Natural killer cell (primary cell): ENCODE measurements at regions not wholly inside any gene's neighbourhood (a gene's known extent, or its start where the extent isn't known, plus 50 kb on each side); places are given as distances from the start of the nearest gene placed in this dataset.

Source experiments
- ATAC-seq, 3 donors: fragments of 150-1000 bp in 2 of 3; fragments of 200-7000 bp in 1 of 3; cut with Tn5 transposase; 1 replicate in 1 of 3; 2 replicates in 2 of 3; pipeline ENCODE4 v1.10.0; 2021; ENCODE audit warnings: mild to moderate bottlenecking in 2 of 3, moderate library complexity in 2 of 3
- DNase-seq, 2 donors: peaks; one replicate each; pipeline versions ENCODE4 v3.0.0 to v3.0.0-alpha.2; 2013 to 2021; ENCODE audit warnings: mixed read lengths in 1 of 2
- H3K27ac ChIP-seq: one replicate; pipeline ENCODE4 v1.5.1; 2013; ENCODE audit warnings: mild to moderate bottlenecking, low read length
- H3K27me3 ChIP-seq: one replicate; pipeline ENCODE4 v1.6.1; 2013; ENCODE audit warnings: low read length; ENCODE audit not compliant: control insufficient read depth, insufficient read depth
- H3K36me3 ChIP-seq: one replicate; pipeline ENCODE4 v1.6.1; 2013; ENCODE audit warnings: low read length; ENCODE audit not compliant: control insufficient read depth, insufficient read depth
- H3K4me1 ChIP-seq: one replicate; pipeline ENCODE4 v1.6.1; 2013; ENCODE audit warnings: low read length; ENCODE audit not compliant: control insufficient read depth, insufficient read depth
- H3K4me3 ChIP-seq: one replicate; pipeline ENCODE4 v1.5.1; 2013; ENCODE audit warnings: low read length
- H3K9me3 ChIP-seq: one replicate; pipeline ENCODE4 v1.6.1; 2013; ENCODE audit warnings: low read length; ENCODE audit not compliant: control insufficient read depth, insufficient read depth
- H3K27ac Mint-ChIP-seq, 2 donors: one replicate each; pipeline ENCODE4 v1.8.0; 2022; ENCODE audit warnings: mild to moderate bottlenecking in 2 of 2, mixed read lengths in 2 of 2, moderate library complexity in 1 of 2
- H3K27me3 Mint-ChIP-seq, 2 donors: one replicate each; pipeline ENCODE4 v1.8.0; 2022; ENCODE audit warnings: low read depth in 2 of 2, mixed read lengths in 2 of 2
- H3K36me3 Mint-ChIP-seq: one replicate; pipeline ENCODE4 v1.8.0; 2022; ENCODE audit warnings: mixed read lengths
- H3K4me1 Mint-ChIP-seq, 2 donors: one replicate each; pipeline ENCODE4 v1.8.0; 2022; ENCODE audit warnings: mixed read lengths in 2 of 2
- H3K4me3 Mint-ChIP-seq: one replicate; pipeline ENCODE4 v1.8.0; 2022; ENCODE audit warnings: mild to moderate bottlenecking, moderate library complexity, mixed read lengths
- H3K9me3 Mint-ChIP-seq, 2 donors: one replicate each; pipeline ENCODE4 v1.8.0; 2022; ENCODE audit warnings: mixed read lengths in 2 of 2
- WGBS: methylation state at CpG from one replicate; pipeline ENCODE4 v1.1.7; 2013; ENCODE audit warnings: missing lambda C conversion rate; ENCODE audit not compliant: insufficient coverage; 5-methylcytosine and 5-hydroxymethylcytosine counted together
- intact Hi-C: fragments of 100-400 bp; cut with micrococcal nuclease; formaldehyde crosslinking; loops from one replicate; pipeline ENCODE4 v1.14.2; 2022
- TF ChIP-seq, protein P1 (sequence below): fragments of 200-600 bp; IDR thresholded peaks from one replicate; pipeline ENCODE4 v1.8.0; 2022; ENCODE audit warnings: antibody characterized with exemption

GRCh38 chr3:66672830-66673229 lies 172.0 kb upstream of the LRIG1 start:
- no peak for DNase-seq
- Histone ChIP-seq H3K36me3 (no peaks in the 10 kb centered on the region), H3K27me3 (no peaks in the 10 kb centered on the region), H3K4me1 (no peaks in the 10 kb centered on the region), H3K27ac (no peak overlapping the region), H3K4me3 (no peak overlapping the region), H3K9me3 (no peaks in the 10 kb centered on the region)
- intact Hi-C loops: no loop called here
- Mint-ChIP-seq H3K27ac (no peak overlapping the region), H3K4me3 (no peak overlapping the region), H3K9me3 (no peaks in the 10 kb centered on the region), H3K27me3 (peaks cover 5 to 20% of the 10 kb centered on the region in 2 donors), H3K36me3 (no peaks in the 10 kb centered on the region), H3K4me1 (no peaks in the 10 kb centered on the region)
- no peak for ATAC-seq
- TF ChIP-seq, protein P1, sequence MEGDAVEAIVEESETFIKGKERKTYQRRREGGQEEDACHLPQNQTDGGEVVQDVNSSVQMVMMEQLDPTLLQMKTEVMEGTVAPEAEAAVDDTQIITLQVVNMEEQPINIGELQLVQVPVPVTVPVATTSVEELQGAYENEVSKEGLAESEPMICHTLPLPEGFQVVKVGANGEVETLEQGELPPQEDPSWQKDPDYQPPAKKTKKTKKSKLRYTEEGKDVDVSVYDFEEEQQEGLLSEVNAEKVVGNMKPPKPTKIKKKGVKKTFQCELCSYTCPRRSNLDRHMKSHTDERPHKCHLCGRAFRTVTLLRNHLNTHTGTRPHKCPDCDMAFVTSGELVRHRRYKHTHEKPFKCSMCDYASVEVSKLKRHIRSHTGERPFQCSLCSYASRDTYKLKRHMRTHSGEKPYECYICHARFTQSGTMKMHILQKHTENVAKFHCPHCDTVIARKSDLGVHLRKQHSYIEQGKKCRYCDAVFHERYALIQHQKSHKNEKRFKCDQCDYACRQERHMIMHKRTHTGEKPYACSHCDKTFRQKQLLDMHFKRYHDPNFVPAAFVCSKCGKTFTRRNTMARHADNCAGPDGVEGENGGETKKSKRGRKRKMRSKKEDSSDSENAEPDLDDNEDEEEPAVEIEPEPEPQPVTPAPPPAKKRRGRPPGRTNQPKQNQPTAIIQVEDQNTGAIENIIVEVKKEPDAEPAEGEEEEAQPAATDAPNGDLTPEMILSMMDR: no peak

GRCh38 chr3:66673293-66673692 lies 172.5 kb upstream of the LRIG1 start:
- DNase-seq (no peak), ATAC-seq (no peak)
- Mint-ChIP-seq H3K4me1 (no peaks in the 10 kb centered on the region), H3K27ac (no peak overlapping the region), H3K9me3 (no peaks in the 10 kb centered on the region), H3K4me3 (no peak overlapping the region), H3K36me3 (no peaks in the 10 kb centered on the region), H3K27me3 (peaks cover 5 to 20% of the 10 kb centered on the region in 2 donors)
- Histone ChIP-seq H3K4me3 (no peak overlapping the region), H3K4me1 (no peaks in the 10 kb centered on the region), H3K27ac (no peak overlapping the region), H3K36me3 (no peaks in the 10 kb centered on the region), H3K27me3 (no peaks in the 10 kb centered on the region), H3K9me3 (no peaks in the 10 kb centered on the region)
- TF ChIP-seq, protein P1: no peak
- intact Hi-C loops: no loop called here
- 89% methylated on average over 9 of the region's 9 CpGs for WGBS

- Mint-ChIP-seq H3K9me3 (peaks cover 0 to 5% of the 10 kb centered on the region in 2 donors), H3K4me3 (no peak overlapping the region), H3K27me3 (peaks cover 8 to 38% of the 10 kb centered on the region in 2 donors), H3K4me1 (no peaks in the 10 kb centered on the region), H3K27ac (no peak overlapping the region), H3K36me3 (peaks cover under 1% of the 10 kb centered on the region)
- no peak overlapping the region for H3K4me3 ChIP-seq
- no peaks in the 10 kb centered on the region for H3K36me3 ChIP-seq
- no peak overlapping the region for H3K27ac ChIP-seq
- ATAC-seq (no peak), DNase-seq (no peak)
- H3K27me3 ChIP-seq: no peaks in the 10 kb centered on the region
- no peaks in the 10 kb centered on the region for H3K4me1 ChIP-seq
- TF ChIP-seq, protein P1: no peak
- no peaks in the 10 kb centered on the region for H3K9me3 ChIP-seq
- intact Hi-C loops: no loop called here
- no CpG with 5 or more reads among the region's 1 CpG for WGBS
Observed at GRCh38 chr3:66675366-66675765, 174.5 kb upstream of the LRIG1 start.

GRCh38 chr3:66692042-66692765 lies 191.4 kb upstream of the LRIG1 start:
- Histone ChIP-seq H3K27ac (no peak overlapping the region), H3K4me3 (no peak overlapping the region), H3K9me3 (no peaks in the 10 kb centered on the region), H3K27me3 (no peaks in the 10 kb centered on the region), H3K36me3 (no peaks in the 10 kb centered on the region), H3K4me1 (no peaks in the 10 kb centered on the region)
- TF ChIP-seq, protein P1: no peak
- intact Hi-C loops: no loop called here
- Mint-ChIP-seq H3K27ac (no peak overlapping the region), H3K9me3 (no peaks in the 10 kb centered on the region), H3K4me3 (no peak overlapping the region), H3K36me3 (no peaks in the 10 kb centered on the region), H3K27me3 (peaks cover 0 to 14% of the 10 kb centered on the region in 2 donors), H3K4me1 (no peaks in the 10 kb centered on the region)
- WGBS: 92% methylated on average over 5 of the region's 5 CpGs
- DNase-seq (no peak), ATAC-seq (no peak)
